Prostate gland (tissue), 2 donors: ENCODE measurements at regions not wholly inside any gene's neighbourhood (a gene's known extent, or its start where the extent isn't known, plus 50 kb on each side); places are given as distances from the start of the nearest gene placed in this dataset.

Experiments
- DNase-seq: peaks from one replicate; pipeline ENCODE4 v3.0.0-alpha.2; 2019; ENCODE audit warnings: low spot score
- H3K27ac ChIP-seq, 2 donors: fragments of 200-600 bp; sonication (generic); 2 replicates each; pipeline ENCODE4 v1.5.1; 2017 to 2019
- H3K27me3 ChIP-seq: fragments of 200-600 bp; sonication (generic); replicated peaks from 2 replicates; pipeline ENCODE4 v1.5.1; 2019; ENCODE audit not compliant: insufficient read depth
- H3K36me3 ChIP-seq, 2 donors: fragments of 200-600 bp; sonication (generic); 1 replicate in 1 of 2; 2 replicates in 1 of 2; pipeline versions ENCODE4 v1.5.1 to v1.8.1; 2017 to 2019
- H3K4me1 ChIP-seq: fragments of 200-600 bp; sonication (generic); replicated peaks from 2 replicates; pipeline ENCODE4 v1.5.1; 2019
- H3K4me3 ChIP-seq, 2 donors: fragments of 200-600 bp; sonication (generic); 2 replicates each; pipeline ENCODE4 v1.5.1; 2017 to 2019
- H3K9me3 ChIP-seq: fragments of 200-600 bp; sonication (generic); 2 replicates; pipeline ENCODE4 v1.5.1; 2017
- CTCF ChIP-seq, 4 experiments: fragments of 200-600 bp in 2 of 4; fragments of 450-650 bp in 2 of 4; sonication (generic) in 2 of 4; IDR thresholded peaks; 1 replicate in 3 of 4; 2 replicates in 1 of 4; pipeline ENCODE4 v1.5.1; 2016 to 2019; ENCODE audit warnings: antibody characterized with exemption in 4 of 4, mild to moderate bottlenecking in 2 of 4, moderate library complexity in 2 of 4
- POLR2A ChIP-seq: fragments of 450-650 bp; IDR thresholded peaks from one replicate; pipeline ENCODE4 v1.6.1; 2016; ENCODE audit warnings: antibody characterized with exemption, mild to moderate bottlenecking
- POLR2AphosphoS5 ChIP-seq: sonication (generic); formaldehyde crosslinking; IDR thresholded peaks from one replicate; pipeline ENCODE4 v1.6.1; 2017; ENCODE audit warnings: antibody characterized with exemption
- WGBS: methylation state at CpG from one replicate; pipeline ENCODE4 v1.1.5; 2018; 5-methylcytosine and 5-hydroxymethylcytosine counted together
- intact Hi-C: fragments of 100-400 bp; cut with DNase I; formaldehyde crosslinking; loops from one replicate; pipeline ENCODE4 v1.14.2; 2022

- TF ChIP-seq POLR2A (no peak), CTCF (IDR thresholded peaks at IDR 0.05) (no peak), POLR2AphosphoS5 (no peak)
- no peaks in the 10 kb centered on the region for H3K27me3 ChIP-seq
- 33% methylated on average over 6 of the region's 6 CpGs for WGBS
- DNase-seq = no peak
- H3K36me3 ChIP-seq = no peaks in the 10 kb centered on the region
- no peak overlapping the region for H3K4me3 ChIP-seq
- intact Hi-C loops = no loop called here
- H3K4me1 ChIP-seq = no peaks in the 10 kb centered on the region
- no peaks in the 10 kb centered on the region for H3K9me3 ChIP-seq
- no peak overlapping the region for H3K27ac ChIP-seq
Observed at GRCh38 chr5:113909782-113910181, 396.3 kb downstream of the YTHDC2 start.

GRCh38 chr5:113917997-113918396 lies 404.5 kb downstream of the YTHDC2 start:
- no peak overlapping the region for H3K4me3 ChIP-seq
- TF ChIP-seq CTCF (IDR thresholded peaks at IDR 0.05) = peak in 1 of 4 experiments; percentile 24
- no peak for TF ChIP-seq POLR2AphosphoS5
- DNase-seq = no peak
- no peaks in the 10 kb centered on the region for H3K4me1 ChIP-seq
- no peaks in the 10 kb centered on the region for H3K27me3 ChIP-seq
- H3K36me3 ChIP-seq = no peaks in the 10 kb centered on the region
- H3K27ac ChIP-seq = no peak overlapping the region
- intact Hi-C loops = no loop called here
- WGBS = 54% methylated on average over 2 of the region's 2 CpGs
- H3K9me3 ChIP-seq = no peaks in the 10 kb centered on the region

- intact Hi-C loops = no loop called here
- no peaks in the 10 kb centered on the region for H3K27me3 ChIP-seq
- 65% methylated on average over 3 of the region's 3 CpGs for WGBS
- no peaks in the 10 kb centered on the region for H3K4me1 ChIP-seq
- H3K9me3 ChIP-seq = no peaks in the 10 kb centered on the region
- TF ChIP-seq POLR2AphosphoS5 (no peak), POLR2A (no peak), CTCF (IDR thresholded peaks at IDR 0.05) (no peak)
- H3K36me3 ChIP-seq = no peaks in the 10 kb centered on the region
- H3K4me3 ChIP-seq = no peak overlapping the region
- no peak overlapping the region for H3K27ac ChIP-seq
- DNase-seq = no peak
Observed at GRCh38 chr5:113922343-113922742, 408.8 kb downstream of the YTHDC2 start.

- intact Hi-C loops = no loop called here
- no peak overlapping the region for H3K4me3 ChIP-seq
- no peaks in the 10 kb centered on the region for H3K36me3 ChIP-seq
- H3K9me3 ChIP-seq = no peaks in the 10 kb centered on the region
- no peaks in the 10 kb centered on the region for H3K27me3 ChIP-seq
- 76% methylated on average over 7 of the region's 7 CpGs for WGBS
- H3K4me1 ChIP-seq = no peaks in the 10 kb centered on the region
- no peak overlapping the region for H3K27ac ChIP-seq
- no peak for DNase-seq
- no peak for TF ChIP-seq CTCF (IDR thresholded peaks at IDR 0.05)
- no peak for TF ChIP-seq POLR2A
- no peak for TF ChIP-seq POLR2AphosphoS5
Observed at GRCh38 chr5:113935453-113935852, 422.0 kb downstream of the YTHDC2 start.

GRCh38 chr5:113937301-113937700 lies 423.8 kb downstream of the YTHDC2 start:
- H3K36me3 ChIP-seq = no peaks in the 10 kb centered on the region
- TF ChIP-seq POLR2AphosphoS5 (no peak), CTCF (IDR thresholded peaks at IDR 0.05) (no peak), POLR2A (no peak)
- no peak overlapping the region for H3K27ac ChIP-seq
- DNase-seq = no peak
- H3K4me3 ChIP-seq = no peak overlapping the region
- H3K27me3 ChIP-seq = no peaks in the 10 kb centered on the region
- no peaks in the 10 kb centered on the region for H3K4me1 ChIP-seq
- no peaks in the 10 kb centered on the region for H3K9me3 ChIP-seq
- WGBS = 86% methylated on average over 2 of the region's 2 CpGs
- intact Hi-C loops = no loop called here
